Stimulated activated CD8-positive, alpha-beta memory T cell treated with anti-CD3 and anti-CD28 coated beads, Interleukin-7, amount 100 ng/mL, for 24 hours (primary cell): ENCODE measurements at regions not wholly inside any gene's neighbourhood (a gene's known extent, or its start where the extent isn't known, plus 50 kb on each side); places are given as distances from the start of the nearest gene placed in this dataset.
"Not testable (repeated sequence)": the region's sequence is repeated elsewhere in the genome, so short reads cannot be mapped to it uniquely, and the experiment has no call there.

Experiments
- DNase-seq: peaks from one replicate; pipeline ENCODE4 v3.0.0-alpha.2; 2020; ENCODE audit warnings: low read depth

DNA sequence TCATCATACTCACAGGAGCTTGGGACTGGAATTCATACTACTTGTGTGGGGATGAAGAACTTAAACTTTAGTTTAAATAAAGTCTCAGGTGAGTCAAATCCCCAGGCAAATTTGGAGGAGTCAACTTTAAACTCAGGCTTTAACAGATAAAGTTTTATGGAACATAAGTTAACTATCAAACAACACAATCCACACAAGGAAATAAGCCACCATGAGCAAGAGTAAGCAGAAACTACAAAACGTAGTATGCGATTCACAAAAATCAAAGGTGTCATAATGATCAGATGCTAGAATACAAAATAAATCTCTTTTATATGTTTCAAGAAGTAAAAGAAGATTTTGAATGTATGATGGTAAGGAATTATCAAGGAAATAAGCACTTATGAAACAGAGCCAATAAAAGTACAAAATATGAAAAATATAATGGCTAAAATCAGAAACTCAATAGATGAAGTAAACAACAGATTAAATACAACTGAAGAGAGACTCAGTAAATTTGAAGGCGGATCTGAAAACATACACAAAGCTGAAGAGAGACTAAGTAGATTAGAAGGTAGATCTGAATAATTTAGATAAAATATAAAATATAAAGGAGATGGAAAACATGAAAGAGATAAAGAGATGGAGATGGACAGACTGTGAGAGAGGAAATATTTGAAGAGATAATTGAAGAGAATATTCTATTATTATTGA, 97.5 kb upstream of the TWIST2 start:
- DNase-seq = no peak

DNA sequence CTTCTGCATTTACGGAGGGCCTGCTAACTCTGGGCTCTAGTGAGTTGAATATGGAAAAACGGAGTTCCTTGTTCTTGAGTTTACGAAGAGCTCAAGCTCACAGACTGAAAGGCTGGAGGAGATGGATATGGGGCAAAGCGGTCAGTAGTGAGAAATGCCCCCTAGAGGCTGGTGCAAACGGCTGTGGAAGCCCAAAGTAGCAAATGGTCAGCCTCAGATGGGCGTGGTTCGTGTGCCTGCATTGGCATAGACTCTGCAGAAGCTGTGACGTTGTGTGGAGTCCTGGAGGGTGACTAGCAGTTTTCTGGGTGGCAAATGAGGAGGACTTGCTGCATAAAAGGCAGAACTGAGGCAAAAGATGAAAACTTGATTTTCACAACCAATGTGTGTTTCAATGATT, 93.6 kb upstream of the TWIST2 start:
- DNase-seq = no peak

DNA sequence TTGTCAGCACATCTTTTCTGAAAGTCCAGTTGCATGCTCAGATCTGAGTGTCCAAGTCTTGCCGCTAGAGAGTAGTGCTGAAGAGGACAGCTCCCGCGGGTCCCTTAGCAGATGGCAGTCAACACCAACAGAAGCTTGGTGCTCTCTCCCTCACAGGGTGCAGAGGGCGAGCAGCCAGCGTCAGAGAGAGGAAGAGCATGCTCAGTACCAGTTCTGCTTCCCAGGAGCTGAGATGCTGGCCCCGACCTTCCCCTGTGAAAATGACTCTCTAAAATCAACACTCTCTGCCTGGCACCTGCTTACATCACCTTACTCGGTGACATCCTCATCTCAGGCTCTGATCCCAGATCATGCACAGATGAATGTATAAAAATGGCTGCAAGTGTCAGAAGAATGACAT, 86.0 kb upstream of the TWIST2 start:
- no peak for DNase-seq

DNA sequence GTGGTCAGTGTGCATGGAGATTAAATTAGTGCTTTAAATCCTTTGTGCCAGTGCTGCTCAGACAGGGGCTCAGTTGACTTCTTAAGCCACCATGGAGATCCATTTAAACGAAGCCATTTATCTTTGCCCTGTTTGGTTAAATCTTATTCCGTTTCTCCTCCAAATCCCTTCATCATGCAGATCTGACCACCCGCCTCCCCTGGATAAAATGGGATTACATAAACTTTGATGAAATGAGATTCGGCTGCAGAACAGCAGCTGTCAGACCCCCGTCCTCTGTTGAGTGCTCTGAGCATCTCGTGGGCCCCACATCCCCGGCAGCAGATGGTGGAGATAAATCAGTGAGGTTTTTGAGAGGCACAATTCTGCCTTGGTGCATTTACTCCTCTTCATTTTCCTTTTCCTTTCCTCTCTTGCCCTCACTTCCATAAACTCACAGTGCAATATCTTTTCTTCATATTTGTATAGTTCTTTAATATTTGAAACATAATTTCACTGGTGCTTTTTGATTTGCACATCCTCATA, 84.4 kb upstream of the TWIST2 start:
- DNase-seq = no peak

DNA sequence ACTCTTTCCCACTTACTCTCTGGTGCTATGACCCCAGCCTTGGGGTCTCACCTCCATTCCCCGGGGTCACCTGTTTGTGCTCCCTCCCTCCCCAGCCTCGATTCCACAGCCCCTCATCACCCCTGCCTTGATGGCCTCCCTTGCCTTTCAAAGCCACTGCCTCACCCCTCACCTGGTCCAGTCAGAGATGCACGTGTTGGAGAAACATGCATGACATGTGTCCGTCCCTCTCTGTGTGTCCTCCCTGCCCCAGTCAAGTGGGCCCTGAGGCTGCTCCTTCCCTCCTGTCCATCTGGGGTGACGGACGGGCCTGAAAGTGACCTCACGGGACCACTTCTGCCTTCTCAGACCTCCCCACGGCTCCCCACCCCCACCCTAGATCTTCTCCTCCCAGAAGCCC, 82.3 kb upstream of the TWIST2 start:
- DNase-seq = no peak

DNA sequence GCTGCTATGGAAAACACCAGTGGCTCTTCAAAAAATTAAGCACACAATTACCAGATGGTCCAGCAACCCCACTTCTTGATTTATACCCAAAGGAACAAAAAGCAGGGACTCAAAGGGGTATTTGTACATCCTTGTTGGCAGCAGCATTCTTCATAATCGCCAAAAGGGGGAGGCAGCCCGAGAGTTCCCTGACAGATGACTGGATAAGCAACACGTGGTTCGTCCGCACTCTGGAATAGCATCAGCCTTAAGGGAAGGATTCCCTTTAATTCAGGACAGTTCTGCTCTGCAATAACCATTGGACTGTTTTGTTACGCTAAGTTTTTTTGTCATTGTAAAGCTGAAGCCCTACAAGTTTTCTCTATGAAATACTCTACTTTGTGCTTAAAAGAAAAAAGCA, 76.7 kb upstream of the TWIST2 start:
- no peak for DNase-seq

DNA sequence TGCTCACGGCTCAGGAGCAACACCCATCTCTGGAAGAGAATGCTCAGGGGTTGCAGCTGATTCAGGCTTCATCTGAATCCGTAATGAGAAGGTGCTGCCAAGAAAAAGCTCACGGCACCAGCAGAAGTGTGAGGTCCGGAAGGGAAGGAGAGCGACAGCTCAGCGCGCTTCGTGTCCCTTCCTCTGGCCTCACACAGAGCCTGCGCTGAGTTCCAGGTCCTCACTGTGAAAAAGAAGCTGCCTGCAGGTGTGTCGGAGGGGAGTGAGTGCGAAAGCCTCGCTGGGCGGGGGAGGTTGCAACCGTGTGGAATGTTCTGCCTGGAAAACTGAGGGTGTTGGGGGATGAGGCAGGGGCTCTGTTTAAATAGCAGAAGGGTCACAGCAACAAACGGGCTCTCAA, 76.2 kb upstream of the TWIST2 start:
- DNase-seq = no peak

DNA sequence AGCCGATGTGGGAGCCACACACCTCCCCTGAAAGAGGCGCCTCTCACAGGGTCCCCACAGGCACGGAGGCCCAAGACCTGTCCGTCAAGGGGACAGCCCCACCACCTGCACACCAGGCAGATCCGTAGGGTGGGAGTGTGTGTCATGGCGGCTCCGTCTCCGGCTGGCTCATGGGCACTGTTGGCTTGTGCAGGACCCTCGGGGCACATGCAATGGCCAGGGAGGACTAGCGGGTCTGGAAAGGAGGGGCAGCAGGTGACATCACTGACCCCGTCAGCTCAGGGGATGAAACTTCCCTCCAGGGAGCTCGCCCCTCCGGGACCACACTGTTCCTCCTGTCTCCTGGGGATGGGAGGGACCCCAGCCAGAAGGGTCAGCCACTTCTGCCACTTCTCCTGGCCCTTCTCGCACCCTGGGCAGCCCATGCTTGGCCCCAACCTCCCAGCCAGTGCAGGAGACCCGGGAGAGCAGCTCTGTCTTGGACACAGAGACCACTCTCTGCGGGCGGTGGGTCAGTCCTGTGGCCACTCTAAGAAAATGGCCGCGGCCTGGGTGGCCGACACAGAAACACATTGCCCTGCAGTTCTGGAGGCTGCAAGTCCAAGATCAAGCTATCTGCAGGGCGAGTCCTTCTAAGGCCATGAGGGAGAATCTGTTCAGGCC, 75.1 kb upstream of the TWIST2 start:
- DNase-seq = no peak

DNA sequence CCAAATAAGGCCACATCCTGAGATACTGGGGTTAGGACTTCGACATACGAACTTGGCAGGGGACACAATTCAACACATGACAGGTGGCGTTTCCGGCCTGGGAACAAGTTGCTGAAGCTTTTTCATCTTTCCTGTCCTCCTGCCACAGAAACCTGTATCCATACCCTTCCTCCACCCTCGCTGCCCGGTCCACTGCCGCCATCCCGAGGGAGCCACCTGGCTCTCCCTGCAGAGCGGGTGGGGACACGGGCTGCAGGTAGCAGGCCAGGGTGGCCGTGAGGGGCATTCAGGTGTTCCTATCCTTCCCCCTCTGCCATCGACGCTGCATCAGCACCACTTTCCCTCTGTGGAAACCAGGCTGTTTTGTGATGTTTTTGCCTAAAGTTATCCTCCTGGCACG, 74.4 kb upstream of the TWIST2 start:
- DNase-seq = no peak

DNA sequence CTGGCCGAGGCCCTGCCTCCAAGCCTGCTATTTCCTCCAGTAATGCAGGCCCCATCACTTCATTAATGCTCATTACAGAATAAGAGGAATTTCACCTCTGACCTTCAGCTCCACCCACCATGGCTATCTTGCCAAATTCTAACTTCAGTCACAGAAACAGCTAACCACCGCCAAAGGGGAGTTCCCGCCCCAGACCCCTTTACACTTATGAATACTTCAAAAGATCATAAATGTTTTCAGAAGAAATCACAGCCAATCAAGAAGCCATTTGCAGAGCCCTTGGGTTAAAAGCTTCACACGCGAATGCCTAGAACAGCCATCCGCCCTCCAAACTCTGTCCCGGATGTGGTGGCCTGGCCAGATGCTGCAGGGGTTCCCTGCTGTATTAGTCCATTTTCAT, 73.8 kb upstream of the TWIST2 start:
- DNase-seq = no peak

DNA sequence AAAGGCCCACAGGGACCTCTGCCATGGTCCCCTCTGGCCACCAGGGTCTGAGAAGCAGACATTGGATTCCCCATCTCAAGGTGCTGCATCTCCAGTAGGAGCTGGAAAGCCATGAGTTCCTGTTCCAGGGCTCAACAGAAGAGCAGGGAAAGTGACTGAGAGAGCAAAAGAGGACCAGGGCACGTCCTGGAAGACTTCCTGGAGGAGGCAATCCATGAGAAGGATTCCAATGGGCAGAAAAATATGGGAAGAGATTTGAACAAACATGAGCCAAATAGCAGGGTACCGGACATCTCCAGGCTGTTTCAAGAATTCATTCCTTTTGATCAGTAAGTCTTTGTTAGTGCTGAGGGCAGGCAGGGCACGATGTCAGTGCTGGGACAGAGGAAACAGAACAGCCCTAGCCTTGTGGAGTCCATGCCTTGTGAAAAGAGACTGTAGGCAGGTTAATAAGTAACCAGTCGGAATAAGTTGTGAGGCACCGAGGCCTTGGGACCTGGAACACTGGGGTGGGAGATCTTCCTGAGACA, 72.8 kb upstream of the TWIST2 start:
- DNase-seq = no peak

DNA sequence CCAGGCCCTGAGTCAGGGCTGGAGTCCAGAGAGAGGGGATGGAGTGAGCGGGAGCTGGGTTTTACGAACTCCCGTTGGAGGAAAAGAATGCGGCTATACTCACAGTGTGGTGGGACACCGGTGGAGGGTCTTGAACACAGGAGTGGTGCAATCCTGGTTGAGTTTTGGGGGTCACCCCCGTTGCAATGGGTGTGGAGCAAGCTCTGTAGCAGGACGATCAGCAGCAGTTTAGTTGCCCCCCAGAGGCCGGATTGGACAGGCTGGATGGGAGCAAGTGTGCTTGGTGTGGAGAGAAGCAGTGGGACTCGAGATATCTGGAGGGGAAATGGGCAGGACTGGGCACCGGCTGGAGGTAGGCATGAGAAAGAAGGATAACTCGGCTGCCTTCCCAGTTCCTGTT, 72.3 kb upstream of the TWIST2 start:
- no peak for DNase-seq

DNA sequence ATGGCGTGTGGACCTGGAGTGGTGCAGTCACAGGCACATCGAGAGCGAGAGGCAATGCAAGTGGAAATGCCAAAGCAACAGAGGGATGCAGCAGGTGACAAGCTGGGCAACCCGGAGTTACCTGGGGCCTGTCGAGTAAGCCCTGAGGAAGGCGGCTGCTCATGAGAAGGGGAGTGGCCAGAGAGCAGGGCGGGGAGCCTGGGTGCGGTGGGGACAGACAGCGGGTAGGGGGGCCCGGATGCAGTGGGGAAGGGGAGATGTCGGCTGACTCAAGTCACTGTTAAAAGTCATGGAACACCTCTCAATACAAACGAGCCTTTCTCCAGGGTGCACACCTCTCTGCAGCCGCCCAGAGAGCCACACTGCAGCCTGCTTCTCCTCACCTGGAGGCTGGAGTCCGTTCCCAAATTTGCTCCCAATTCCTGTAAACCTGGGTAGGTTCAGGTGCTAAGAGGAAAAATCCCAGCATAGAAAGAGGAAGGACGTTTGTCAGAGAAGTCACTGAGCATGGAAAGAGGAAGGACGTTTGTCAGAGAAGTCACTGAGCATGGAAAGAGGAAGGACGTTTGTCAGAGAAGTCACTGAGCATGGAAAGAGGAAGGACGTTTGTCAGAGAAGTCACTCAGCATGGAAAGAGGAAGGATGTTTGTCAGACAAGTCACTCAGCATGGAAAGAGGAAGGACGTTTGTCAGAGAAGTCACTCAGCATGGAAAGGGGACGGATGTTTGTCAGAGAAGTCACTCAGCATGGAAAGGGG, 71.7 kb upstream of the TWIST2 start:
- DNase-seq = no peak

DNA sequence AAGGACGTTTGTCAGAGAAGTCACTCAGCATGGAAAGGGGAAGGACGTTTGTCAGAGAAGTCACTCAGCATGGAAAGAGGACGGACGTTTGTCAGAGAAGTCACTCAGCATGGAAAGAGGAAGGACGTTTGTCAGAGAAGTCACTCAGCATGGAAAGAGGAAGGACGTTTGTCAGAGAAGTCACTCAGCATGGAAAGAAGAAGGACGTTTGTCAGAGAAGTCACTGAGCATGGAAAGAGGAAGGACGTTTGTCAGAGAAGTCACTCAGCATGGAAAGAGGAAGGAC, 71.2 kb upstream of the TWIST2 start:
- not testable (repeated sequence) for DNase-seq

DNA sequence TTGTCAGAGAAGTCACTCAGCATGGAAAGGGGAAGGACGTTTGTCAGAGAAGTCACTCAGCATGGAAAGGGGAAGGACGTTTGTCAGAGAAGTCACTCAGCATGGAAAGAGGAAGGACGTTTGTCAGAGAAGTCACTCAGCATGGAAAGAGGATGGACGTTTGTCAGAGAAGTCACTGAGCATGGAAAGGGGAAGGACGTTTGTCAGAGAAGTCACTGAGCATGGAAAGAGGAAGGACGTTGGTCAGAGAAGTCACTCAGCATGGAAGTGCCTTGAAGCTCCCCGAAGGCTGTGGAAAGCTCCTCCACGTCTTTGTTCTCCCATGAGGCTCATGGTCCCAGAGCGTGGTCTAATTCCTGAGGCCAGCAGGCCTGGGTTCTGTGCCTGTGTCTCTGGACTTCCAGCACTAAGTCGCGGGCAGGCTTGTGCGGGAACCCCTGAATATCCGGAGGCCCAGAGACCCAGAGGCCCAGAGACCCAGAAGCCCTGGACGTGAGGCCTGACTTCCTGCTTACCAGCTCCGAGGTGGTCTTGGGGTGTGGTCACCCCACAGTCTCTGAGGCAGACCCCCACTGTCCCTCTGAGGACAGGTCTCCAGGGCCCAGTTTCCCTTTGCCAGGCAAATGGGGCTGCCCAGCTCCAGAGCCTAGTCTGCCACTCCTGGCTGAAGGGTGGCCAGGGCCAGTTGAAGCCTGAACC, 70.4 kb upstream of the TWIST2 start:
- DNase-seq = no peak

DNA sequence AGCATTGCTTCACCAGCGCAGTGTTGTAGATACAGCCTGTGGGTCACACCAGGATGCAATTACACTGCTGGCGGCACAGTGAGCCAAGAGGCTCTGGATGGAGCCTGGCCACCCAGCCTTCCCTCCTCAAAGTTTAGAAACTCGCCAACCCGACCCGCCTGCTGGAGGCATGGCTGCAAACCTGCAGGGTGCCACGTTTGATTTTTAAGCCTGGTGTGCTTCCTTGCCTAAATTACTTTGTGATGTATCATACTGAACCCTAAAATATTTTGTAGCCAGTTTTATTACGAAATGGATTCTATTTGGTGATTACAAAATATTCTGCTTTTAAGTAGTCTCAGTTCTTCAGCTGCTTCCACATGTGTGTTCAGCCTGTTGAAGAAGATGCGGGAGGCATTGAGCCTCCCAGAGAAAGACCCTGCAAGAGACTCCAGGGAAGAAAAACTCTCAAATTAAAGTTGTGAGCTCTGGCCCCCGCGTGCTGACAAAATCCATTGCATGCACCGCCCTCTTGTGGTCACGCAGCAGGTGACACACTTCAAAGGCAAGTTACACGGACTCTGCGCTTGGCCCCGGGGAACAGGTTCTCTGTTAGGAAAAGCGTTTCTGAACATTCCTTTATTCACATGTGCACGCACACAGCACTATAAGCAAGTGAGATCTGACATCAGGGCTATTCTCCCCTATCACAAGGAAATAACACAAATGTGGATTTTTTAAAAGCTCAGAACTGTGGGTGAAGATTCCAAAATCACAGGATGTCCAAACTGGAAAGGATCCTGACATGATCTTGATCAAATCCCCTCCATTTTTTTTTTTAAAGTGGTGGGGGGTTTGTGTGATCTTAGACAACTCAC, 63.0 kb upstream of the TWIST2 start:
- peak; percentile 23 for DNase-seq

DNA sequence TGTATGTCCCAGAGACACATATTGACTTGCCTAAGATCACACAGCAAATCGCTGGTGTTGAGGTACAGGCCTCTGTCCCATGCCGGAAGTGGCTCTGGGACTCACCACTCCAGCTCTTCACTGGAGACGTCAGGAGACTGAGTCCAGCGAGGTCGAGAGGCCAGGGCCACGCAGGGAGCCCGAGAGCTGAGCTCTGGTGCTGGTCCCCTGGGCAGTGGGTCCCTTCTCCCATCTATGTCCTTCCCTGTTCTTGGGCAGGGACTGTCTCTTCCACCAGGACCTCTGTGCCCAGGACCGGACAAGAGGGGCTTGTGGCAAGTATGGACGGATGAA, 62.4 kb upstream of the TWIST2 start:
- no peak for DNase-seq

DNA sequence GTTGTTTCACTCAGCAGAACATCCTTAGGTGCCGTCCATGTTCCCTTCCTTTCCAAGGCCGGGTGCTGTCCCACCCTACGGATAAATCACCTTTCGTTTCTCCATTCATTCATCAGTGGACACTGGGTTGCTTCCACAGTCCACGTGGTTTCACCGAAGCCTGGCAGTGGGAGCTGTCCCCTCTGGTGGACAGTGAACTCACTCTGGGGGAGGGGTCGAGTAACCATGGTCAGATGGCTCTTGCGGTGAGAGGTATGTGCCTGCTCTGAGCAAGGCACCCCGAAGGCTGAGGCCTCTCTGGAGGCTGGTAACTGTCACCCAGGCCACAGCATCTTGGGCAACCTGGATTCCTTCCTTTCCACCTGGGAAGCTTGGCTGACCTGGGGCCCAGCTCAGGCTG, 61.5 kb upstream of the TWIST2 start:
- no peak for DNase-seq

DNA sequence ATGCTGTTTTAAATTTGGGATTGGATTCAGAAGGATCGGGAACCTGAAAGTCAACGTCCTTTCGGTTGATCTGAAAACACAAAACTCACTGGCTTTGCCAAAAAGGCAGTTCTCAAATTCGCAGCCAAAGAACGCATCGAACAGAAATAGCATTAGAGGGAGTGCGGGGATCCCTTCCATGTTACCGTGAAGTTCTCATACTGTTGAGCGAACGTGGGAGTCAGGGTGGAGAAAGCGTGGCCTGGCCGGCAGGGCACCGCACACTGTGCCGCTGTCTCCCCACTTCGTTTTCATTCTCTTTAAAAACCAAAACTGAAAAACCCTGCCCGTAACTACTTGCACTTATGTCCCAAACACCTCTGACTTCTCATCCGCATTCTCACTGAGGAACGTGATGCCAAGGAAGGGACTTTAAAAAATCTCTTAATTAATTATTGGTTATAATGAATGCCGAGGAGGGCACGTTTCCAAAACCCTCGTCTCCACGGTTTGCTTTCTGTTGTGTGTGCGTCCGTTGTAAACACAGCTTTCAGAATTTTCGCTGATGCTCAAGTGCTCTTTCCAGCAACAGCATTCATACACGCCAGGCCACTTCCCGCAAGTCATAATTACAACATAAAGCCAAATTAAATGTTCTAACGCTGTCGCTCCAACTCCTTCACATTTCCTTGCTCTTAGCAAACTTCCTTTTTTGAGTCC, 60.9 kb upstream of the TWIST2 start:
- no peak for DNase-seq

DNA sequence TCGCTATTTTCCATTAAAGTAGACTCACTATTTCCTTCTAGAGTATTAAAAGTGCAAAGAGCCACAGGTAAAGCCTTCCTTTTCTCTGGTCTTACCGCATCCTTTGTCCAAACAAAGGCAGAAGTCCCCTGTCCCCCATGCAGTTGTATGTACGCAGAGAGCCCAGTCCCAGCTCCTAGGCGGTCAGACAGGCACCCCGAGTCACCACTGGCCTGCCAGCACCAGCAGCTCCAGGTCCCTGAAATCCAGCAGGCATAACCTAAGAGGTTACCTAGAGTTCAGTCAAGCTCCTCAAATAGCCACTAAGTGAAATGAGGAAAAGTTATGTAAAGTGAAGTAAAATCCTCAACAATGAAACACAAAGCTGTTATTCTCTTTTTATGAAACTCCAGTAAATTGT, 60.4 kb upstream of the TWIST2 start:
- no peak for DNase-seq

DNA sequence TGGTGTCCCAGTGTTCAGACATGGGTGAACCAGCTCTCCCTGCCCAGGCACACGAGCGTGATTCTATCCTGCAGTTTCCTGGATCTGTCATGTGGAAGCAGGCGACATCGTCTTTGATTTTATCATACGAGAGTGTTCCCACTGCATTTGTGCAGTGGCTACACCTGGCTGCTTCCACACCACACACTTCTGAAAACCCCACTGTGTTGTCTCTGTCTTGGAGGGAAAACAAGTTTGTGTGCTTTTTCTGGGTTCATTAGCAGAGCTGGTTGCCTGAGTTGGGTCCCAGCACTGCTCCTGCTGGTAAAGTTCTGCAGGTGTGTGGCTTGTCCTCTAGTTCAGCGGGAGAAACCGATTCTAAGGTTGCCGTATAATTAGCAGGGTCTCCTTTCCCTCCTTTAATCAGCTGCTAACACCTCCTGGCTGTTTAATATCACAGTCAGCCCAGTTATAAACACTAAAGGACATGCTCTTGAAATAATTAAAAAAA, 58.5 kb upstream of the TWIST2 start:
- no peak for DNase-seq
